ENCODE measurements at regions not wholly inside any gene's neighbourhood (a gene's known extent, or its start where the extent isn't known, plus 50 kb on each side); places are given as distances from the start of the nearest gene placed in this dataset.

- TF ChIP-seq CTCF (IDR thresholded peaks at IDR 0.05) = no peak
- TF ChIP-seq POLR2A (IDR thresholded peaks at IDR 0.05) = no peak
- no peak for TF ChIP-seq POLR2AphosphoS5 (IDR thresholded peaks at IDR 0.05)
- TF ChIP-seq EP300 (IDR thresholded peaks at IDR 0.05) = no peak
Measured at GRCh38 chr22:49055406-49055805, 772.3 kb downstream of the BRD1 start.
